Liver (tissue), 8 donors: ENCODE measurements at regions not wholly inside any gene's neighbourhood (a gene's known extent, or its start where the extent isn't known, plus 50 kb on each side); places are given as distances from the start of the nearest gene placed in this dataset.

Experiments
- DNase-seq: peaks from one replicate; pipeline ENCODE4 v3.0.0-alpha.2; 2017; ENCODE audit warnings: low spot score
- H3K27ac ChIP-seq, 2 donors: one replicate each; pipeline ENCODE4 v1.7.0; 2013; ENCODE audit warnings: inconsistent platforms in 2 of 2, low read length in 2 of 2, control low read depth in 1 of 2, low read depth in 1 of 2, mild to moderate bottlenecking in 1 of 2
- H3K27me3 ChIP-seq, 4 donors: one replicate each; pipeline versions ENCODE4 v1.6.1 to v1.7.0; 2013; ENCODE audit warnings: low read length in 3 of 4, inconsistent platforms in 1 of 4, mild to moderate bottlenecking in 1 of 4, moderate library complexity in 1 of 4; ENCODE audit not compliant: control insufficient read depth in 4 of 4, insufficient read depth in 4 of 4
- H3K36me3 ChIP-seq, 4 donors: one replicate each; pipeline versions ENCODE4 v1.6.1 to v1.7.0; 2013; ENCODE audit warnings: low read length in 3 of 4, mild to moderate bottlenecking in 3 of 4, low read depth in 1 of 4, moderate library complexity in 1 of 4; ENCODE audit not compliant: control insufficient read depth in 4 of 4, insufficient read depth in 3 of 4
- H3K4me1 ChIP-seq, 4 donors: one replicate each; pipeline versions ENCODE4 v1.6.1 to v1.7.0; 2013; ENCODE audit warnings: low read length in 3 of 4, mild to moderate bottlenecking in 3 of 4, moderate library complexity in 1 of 4; ENCODE audit not compliant: control insufficient read depth in 4 of 4, insufficient read depth in 4 of 4
- H3K4me3 ChIP-seq, 3 donors: one replicate each; pipeline versions ENCODE4 v1.6.1 to v1.7.0; 2013; ENCODE audit warnings: low read length in 3 of 3, control low read depth in 1 of 3, low read depth in 1 of 3, mild to moderate bottlenecking in 1 of 3
- H3K9ac ChIP-seq, 2 donors: one replicate each; pipeline ENCODE4 v1.7.0; 2013; ENCODE audit warnings: low read length in 2 of 2, mild to moderate bottlenecking in 2 of 2, moderate library complexity in 2 of 2, control low read depth in 1 of 2, low read depth in 1 of 2
- H3K9me3 ChIP-seq, 4 donors: one replicate each; pipeline versions ENCODE4 v1.6.1 to v1.7.0; 2013; ENCODE audit warnings: low read length in 3 of 4; ENCODE audit not compliant: control insufficient read depth in 4 of 4
- ATF3 ChIP-seq: IDR thresholded peaks from 2 replicates; pipeline ENCODE4 v1.6.1; 2016; ENCODE audit warnings: antibody characterized with exemption
- CTCF ChIP-seq: fragments of 150-350 bp; IDR thresholded peaks from 2 replicates; pipeline ENCODE4 v1.5.1; 2017; ENCODE audit warnings: improper control_type of control experiment, low read depth, low read length; ENCODE audit not compliant: missing input control
- FOXA2 ChIP-seq: IDR thresholded peaks from 2 replicates; pipeline ENCODE4 v1.6.1; 2016; ENCODE audit warnings: antibody characterized with exemption
- GABPA ChIP-seq, 2 donors: IDR thresholded peaks in 1 of 2; conservative IDR thresholded peaks in 1 of 2; 2 replicates each; pipeline ENCODE4 v1.6.1; 2016; ENCODE audit warnings: antibody characterized with exemption in 2 of 2, mild to moderate bottlenecking in 1 of 2, moderate library complexity in 1 of 2
- NR2F2 ChIP-seq: IDR thresholded peaks from 2 replicates; pipeline ENCODE4 v1.6.1; 2016; ENCODE audit warnings: antibody characterized with exemption
- RAD21 ChIP-seq, 2 donors: IDR thresholded peaks; 2 replicates each; pipeline ENCODE4 v1.6.1; 2016; ENCODE audit warnings: antibody characterized with exemption in 2 of 2, mild to moderate bottlenecking in 2 of 2
- TAF1 ChIP-seq: conservative IDR thresholded peaks from 2 replicates; pipeline ENCODE4 v1.6.1; 2016; ENCODE audit warnings: antibody characterized with exemption, mild to moderate bottlenecking
- YY1 ChIP-seq: IDR thresholded peaks from 2 replicates; pipeline ENCODE4 v1.6.1; 2016; ENCODE audit warnings: antibody characterized with exemption, mild to moderate bottlenecking
- ZBTB33 ChIP-seq: IDR thresholded peaks from 2 replicates; pipeline ENCODE4 v1.6.1; 2016; ENCODE audit warnings: antibody characterized with exemption
- WGBS: extraction: QIAGEN DNeasy Blood & Tissue Kit; methylation state at CpG from one replicate; pipeline ENCODE4 v1.1.7; 2013; 5-methylcytosine and 5-hydroxymethylcytosine counted together
- donor health status: healthy.
- donor health status: healthy.
- donor health status: healthy.
- donor health status: healthy.
- donor health status: healthy.

- WGBS = 71% methylated on average over 5 of the region's 5 CpGs
- H3K9ac ChIP-seq = no peak overlapping the region
- H3K36me3 ChIP-seq = peaks cover 0 to 1% (median 0%) of the 10 kb centered on the region in 4 donors
These were observed 50.0 kb upstream of the COL5A1 start for GRCh38 chr9:134591573-134591981.

More at GRCh38 chr9:134591573-134591981, 50.0 kb upstream of the COL5A1 start:
- Histone ChIP-seq H3K4me3 (no peak overlapping the region), H3K27ac (no peak overlapping the region), H3K9me3 (no peaks in the 10 kb centered on the region), H3K4me1 (peaks cover 0 to 5% (median 2%) of the 10 kb centered on the region in 4 donors), H3K27me3 (no peaks in the 10 kb centered on the region)
- DNase-seq = peak; percentile 28
- TF ChIP-seq FOXA2 (no peak), ATF3 (no peak), GABPA (IDR thresholded peaks at IDR 0.05 in 1 of 2, conservative IDR thresholded peaks at IDR 0.05 in 1 of 2) (no peak), ZBTB33 (no peak), TAF1 (no peak), CTCF (no peak), NR2F2 (no peak), RAD21 (IDR thresholded peaks at IDR 0.05) (no peak), YY1 (no peak)
